LNCAP (cell line): ENCODE measurements at regions not wholly inside any gene's neighbourhood (a gene's known extent, or its start where the extent isn't known, plus 50 kb on each side); places are given as distances from the start of the nearest gene placed in this dataset.
A peak's percentile ranks its signal among the peaks of the same experiment; 100 is the strongest.

Source experiments
- CTCF ChIP-seq: fragments of 450-650 bp; IDR thresholded peaks from 2 replicates; pipeline ENCODE4 v1.5.1; 2017; ENCODE audit warnings: mild to moderate bottlenecking

- TF ChIP-seq CTCF = no peak
Measured at GRCh38 chr7:33677556-33677955, 227.8 kb upstream of the BMPER start.

GRCh38 chr7:33678569-33679335 lies 226.6 kb upstream of the BMPER start:
- no peak for TF ChIP-seq CTCF

- TF ChIP-seq CTCF = no peak
Measured at GRCh38 chr7:33680682-33681081, 224.7 kb upstream of the BMPER start.

GRCh38 chr7:33685503-33685902 lies 219.8 kb upstream of the BMPER start:
- no peak for TF ChIP-seq CTCF

GRCh38 chr7:33685981-33686683 lies 219.2 kb upstream of the BMPER start:
- peak; percentile 29; the same call in 1 of the 2 replicates for TF ChIP-seq CTCF

GRCh38 chr7:33687625-33688024 lies 217.7 kb upstream of the BMPER start:
- no peak for TF ChIP-seq CTCF

- TF ChIP-seq CTCF = no peak
Measured at GRCh38 chr7:33691180-33691579, 214.2 kb upstream of the BMPER start.
